ENCODE measurements at regions not wholly inside any gene's neighbourhood (a gene's known extent, or its start where the extent isn't known, plus 50 kb on each side); places are given as distances from the start of the nearest gene placed in this dataset.

DNA sequence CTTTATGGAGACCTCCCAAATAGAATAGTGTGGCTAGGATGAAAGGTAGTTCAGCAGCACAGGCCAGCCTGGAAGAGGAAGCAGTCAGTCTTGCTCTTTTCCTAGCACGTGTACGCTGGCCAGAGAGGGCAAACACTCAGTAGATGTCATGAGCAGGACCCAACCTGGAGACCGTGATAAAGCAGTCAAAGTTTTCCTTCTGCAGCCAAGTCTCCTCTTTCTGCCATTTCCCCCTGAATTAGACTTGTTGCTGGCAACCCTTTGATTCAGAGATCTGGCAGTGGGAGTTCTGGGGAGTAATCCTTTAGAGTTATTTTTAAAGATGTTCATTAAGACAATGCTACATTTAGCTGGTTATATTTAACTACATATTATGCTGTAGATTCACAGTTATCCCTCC lies 183.7 kb downstream of the EXOC5 start:
- Histone ChIP-seq H3K36me3 (ENCODE audit: control insufficient read depth, insufficient read depth, low read length) (no peaks in the 10 kb centered on the region), H3K27me3 (replicated peaks; ENCODE audit: control insufficient read depth, insufficient read depth, low read length) (no peaks in the 10 kb centered on the region), H3K4me3 (replicated peaks; ENCODE audit: low read depth, low read length) (no peak overlapping the region)
- DNase-seq (ENCODE audit: extremely low read depth, insufficient read length) = no peak
- TF ChIP-seq, protein P1, sequence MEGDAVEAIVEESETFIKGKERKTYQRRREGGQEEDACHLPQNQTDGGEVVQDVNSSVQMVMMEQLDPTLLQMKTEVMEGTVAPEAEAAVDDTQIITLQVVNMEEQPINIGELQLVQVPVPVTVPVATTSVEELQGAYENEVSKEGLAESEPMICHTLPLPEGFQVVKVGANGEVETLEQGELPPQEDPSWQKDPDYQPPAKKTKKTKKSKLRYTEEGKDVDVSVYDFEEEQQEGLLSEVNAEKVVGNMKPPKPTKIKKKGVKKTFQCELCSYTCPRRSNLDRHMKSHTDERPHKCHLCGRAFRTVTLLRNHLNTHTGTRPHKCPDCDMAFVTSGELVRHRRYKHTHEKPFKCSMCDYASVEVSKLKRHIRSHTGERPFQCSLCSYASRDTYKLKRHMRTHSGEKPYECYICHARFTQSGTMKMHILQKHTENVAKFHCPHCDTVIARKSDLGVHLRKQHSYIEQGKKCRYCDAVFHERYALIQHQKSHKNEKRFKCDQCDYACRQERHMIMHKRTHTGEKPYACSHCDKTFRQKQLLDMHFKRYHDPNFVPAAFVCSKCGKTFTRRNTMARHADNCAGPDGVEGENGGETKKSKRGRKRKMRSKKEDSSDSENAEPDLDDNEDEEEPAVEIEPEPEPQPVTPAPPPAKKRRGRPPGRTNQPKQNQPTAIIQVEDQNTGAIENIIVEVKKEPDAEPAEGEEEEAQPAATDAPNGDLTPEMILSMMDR (IDR thresholded peaks at IDR 0.05; ENCODE audit: insufficient read depth, low read length, poor library complexity, severe bottlenecking) = no peak

GRCh38 chr14:57080691-57081090 lies 188.0 kb downstream of the EXOC5 start:
- H3K27me3 ChIP-seq (replicated peaks; ENCODE audit: control insufficient read depth, insufficient read depth, low read length) = no peaks in the 10 kb centered on the region
- no peak overlapping the region for H3K4me3 ChIP-seq (replicated peaks; ENCODE audit: low read depth, low read length)
- H3K36me3 ChIP-seq (ENCODE audit: control insufficient read depth, insufficient read depth, low read length) = no peaks in the 10 kb centered on the region
- no peak for DNase-seq (ENCODE audit: extremely low read depth, insufficient read length)
- TF ChIP-seq, protein P1 (IDR thresholded peaks at IDR 0.05; ENCODE audit: insufficient read depth, low read length, poor library complexity, severe bottlenecking) = no peak

- no peak for DNase-seq (ENCODE audit: extremely low read depth, insufficient read length)
- no peaks in the 10 kb centered on the region for H3K27me3 ChIP-seq (replicated peaks; ENCODE audit: control insufficient read depth, insufficient read depth, low read length)
- no peak overlapping the region for H3K4me3 ChIP-seq (replicated peaks; ENCODE audit: low read depth, low read length)
- no peaks in the 10 kb centered on the region for H3K36me3 ChIP-seq (ENCODE audit: control insufficient read depth, insufficient read depth, low read length)
- TF ChIP-seq, protein P1 (IDR thresholded peaks at IDR 0.05; ENCODE audit: insufficient read depth, low read length, poor library complexity, severe bottlenecking) = no peak
These were observed 190.7 kb downstream of the EXOC5 start for GRCh38 chr14:57078054-57078453.

GRCh38 chr14:57073986-57074385 lies 194.7 kb downstream of the EXOC5 start:
- H3K36me3 ChIP-seq (ENCODE audit: control insufficient read depth, insufficient read depth, low read length) = no peaks in the 10 kb centered on the region
- no peak for DNase-seq (ENCODE audit: extremely low read depth, insufficient read length)
- no peaks in the 10 kb centered on the region for H3K27me3 ChIP-seq (replicated peaks; ENCODE audit: control insufficient read depth, insufficient read depth, low read length)
- TF ChIP-seq, protein P1 (IDR thresholded peaks at IDR 0.05; ENCODE audit: insufficient read depth, low read length, poor library complexity, severe bottlenecking) = no peak
- H3K4me3 ChIP-seq (replicated peaks; ENCODE audit: low read depth, low read length) = no peak overlapping the region

- Histone ChIP-seq H3K4me3 (replicated peaks; ENCODE audit: low read depth, low read length) (no peak overlapping the region), H3K36me3 (ENCODE audit: control insufficient read depth, insufficient read depth, low read length) (no peaks in the 10 kb centered on the region), H3K27me3 (replicated peaks; ENCODE audit: control insufficient read depth, insufficient read depth, low read length) (no peaks in the 10 kb centered on the region)
- DNase-seq (ENCODE audit: extremely low read depth, insufficient read length) = no peak
- TF ChIP-seq, protein P1 (IDR thresholded peaks at IDR 0.05; ENCODE audit: insufficient read depth, low read length, poor library complexity, severe bottlenecking) = no peak
These were observed 197.1 kb downstream of the EXOC5 start for GRCh38 chr14:57071639-57072038.

DNA sequence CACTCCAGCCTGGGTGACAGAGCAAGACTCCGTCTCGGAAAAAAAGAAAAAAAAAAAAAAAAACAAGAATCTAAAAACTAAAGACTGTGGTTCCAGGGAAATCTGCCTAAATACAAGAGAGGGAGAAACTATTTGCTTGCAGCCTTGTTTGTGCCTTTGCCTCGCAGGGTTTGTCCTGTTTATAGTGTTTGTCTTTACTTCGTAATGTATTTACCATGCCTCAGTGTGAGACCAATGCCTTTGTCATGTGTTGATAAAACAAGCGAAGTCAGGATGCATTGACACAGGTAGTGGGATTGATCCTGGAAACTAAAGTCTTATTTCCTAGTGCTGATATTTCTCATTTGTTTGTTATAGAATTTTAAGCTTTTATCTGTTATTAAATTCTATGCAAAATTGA lies 199.0 kb downstream of the EXOC5 start:
- H3K27me3 ChIP-seq (replicated peaks; ENCODE audit: control insufficient read depth, insufficient read depth, low read length) = no peaks in the 10 kb centered on the region
- H3K36me3 ChIP-seq (ENCODE audit: control insufficient read depth, insufficient read depth, low read length) = no peaks in the 10 kb centered on the region
- no peak for DNase-seq (ENCODE audit: extremely low read depth, insufficient read length)
- TF ChIP-seq, protein P1 (IDR thresholded peaks at IDR 0.05; ENCODE audit: insufficient read depth, low read length, poor library complexity, severe bottlenecking) = no peak
- no peak overlapping the region for H3K4me3 ChIP-seq (replicated peaks; ENCODE audit: low read depth, low read length)

Data from GM06990 (cell line).